ENCODE measurements at regions not wholly inside any gene's neighbourhood (a gene's known extent, or its start where the extent isn't known, plus 50 kb on each side); places are given as distances from the start of the nearest gene placed in this dataset.
A peak's percentile ranks its signal among the peaks of the same experiment; 100 is the strongest.
"Not testable (repeated sequence)": the region's sequence is repeated elsewhere in the genome, so short reads cannot be mapped to it uniquely, and the experiment has no call there.

DNA sequence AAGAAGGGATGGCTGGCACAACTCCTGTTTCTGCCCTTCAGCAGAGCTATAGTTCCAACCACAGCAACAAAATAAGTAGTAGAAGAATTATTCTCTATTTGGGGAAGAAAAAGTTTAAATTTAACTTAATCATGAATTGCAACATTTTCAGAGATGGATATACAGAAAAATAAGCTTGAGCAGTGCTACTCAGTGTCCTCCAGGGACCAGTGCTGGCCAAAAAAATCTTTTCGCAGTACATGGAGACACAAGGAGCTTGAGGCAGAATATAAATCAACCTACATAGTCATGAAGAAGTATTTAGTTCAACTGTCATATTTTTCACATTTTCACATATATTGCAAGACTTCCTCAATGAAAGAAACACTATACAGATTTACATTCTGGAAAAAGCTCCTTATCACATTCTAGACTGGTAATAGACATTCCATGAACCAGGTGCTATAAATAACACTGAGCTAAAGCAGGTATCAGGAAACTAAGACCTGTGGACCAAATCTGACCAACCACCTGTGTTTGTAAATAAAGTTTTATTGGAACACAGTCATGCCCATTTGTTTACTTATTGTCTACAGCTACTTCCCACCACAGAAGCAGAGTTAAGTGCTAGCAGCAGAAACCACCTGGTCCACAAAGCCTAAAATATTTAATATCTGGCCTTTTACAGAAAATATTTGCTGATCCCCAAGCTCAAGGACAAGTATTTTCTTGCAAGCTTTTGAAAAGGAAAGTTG lies 101.9 kb downstream of the RGS21 start:
- no peak for DNase-seq

DNA sequence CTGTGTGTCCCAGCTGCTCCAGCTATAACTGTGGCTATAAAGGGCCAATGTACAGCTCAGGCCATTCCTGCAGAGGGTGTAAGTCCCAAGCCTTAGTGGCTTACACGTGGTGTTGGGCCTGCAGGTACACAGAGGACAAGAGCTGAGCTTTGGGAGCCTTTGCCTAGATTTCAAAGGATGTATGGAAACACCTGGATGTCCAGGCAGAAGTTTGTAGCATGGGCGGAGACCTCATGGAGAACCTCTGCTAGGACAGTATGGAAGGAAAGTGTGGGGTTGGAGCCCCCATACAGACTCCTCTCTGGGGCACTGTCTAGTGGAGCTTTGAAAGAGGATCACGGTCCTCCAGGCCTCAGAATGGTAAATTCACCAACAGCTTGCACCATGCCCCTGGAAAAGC lies 113.9 kb downstream of the RGS21 start:
- no peak for DNase-seq

DNA sequence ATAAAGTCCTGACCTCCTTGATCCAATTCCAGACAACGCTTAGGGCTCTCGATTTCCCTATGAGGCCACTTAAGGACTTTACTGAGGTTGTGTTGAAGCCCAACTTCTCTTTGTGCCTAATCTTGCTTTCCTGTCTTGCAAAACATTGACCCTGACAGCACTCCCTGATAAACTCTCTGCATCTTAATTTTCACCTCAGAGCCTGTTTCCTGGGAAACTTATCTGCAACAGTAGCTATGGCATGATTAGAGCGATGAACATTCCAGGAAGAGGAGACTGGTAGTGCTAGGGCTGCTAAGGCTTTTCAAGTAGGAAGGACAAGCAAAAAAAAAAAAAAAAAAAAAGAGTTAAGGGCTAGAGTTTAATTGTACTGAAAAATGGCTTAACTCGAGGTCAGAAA lies 118.9 kb downstream of the RGS21 start:
- no peak for DNase-seq

DNA sequence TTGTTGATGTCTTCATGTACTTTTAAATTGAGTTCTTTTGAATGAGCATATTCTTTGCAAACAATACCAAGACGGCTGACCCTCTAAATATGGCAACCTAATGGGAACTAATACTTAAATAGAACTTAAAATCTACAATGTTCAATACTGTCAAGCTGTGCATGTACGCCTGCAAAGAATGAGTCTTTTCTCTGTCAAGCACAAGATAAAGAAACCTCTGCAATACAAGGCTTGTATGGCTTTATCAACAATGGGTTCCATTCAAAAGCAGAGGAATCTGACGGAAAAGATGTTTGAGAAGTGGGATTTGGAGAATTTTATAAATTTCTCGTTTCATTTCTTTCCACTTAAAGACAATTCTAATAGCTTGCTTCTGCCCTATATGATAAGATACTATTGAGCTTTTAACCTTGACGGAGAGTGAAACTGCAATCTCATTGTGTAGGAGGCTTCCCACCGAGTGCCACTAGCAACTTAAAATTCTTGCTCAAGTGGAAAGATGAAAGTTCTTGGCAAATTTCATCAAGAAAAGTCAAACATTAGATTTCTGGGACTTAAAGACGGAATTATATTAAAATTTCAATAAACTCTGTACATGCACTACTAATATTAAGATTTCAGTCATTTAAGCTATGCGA lies 119.8 kb downstream of the RGS21 start:
- no peak for DNase-seq

GRCh38 chr1:192438737-192439136 lies 121.9 kb downstream of the RGS21 start:
- no peak for DNase-seq

DNA sequence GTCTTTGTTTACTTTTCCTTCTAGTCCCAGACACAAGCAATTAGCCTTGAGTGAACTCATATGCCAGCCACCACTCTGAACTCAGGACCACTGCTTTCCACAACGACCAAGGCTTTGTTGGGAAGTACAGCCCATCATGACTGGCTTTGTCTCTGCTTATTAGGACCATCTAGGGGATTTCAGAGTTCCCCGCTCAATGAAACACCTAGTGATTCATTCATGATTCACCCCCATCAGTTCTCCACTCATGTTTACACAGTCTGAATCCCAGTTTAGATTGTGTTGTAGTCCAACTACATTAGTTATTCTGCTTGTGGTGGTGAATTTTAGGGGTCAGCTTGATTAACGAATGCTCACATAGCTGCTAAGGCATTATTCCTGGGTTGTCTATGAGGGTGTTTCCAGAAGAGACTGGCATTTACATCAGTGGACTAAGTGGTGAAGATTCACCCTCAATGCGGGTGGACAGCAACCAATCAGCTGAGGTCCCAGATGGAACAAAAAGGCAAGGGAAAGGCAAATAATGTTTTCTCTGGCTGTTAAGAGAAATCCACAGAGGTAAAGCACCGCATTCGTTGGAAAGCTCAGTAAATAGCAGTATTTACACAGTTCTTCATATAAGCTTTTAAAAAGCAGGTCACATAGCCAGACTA lies 122.7 kb downstream of the RGS21 start:
- no peak for DNase-seq

GRCh38 chr1:192441492-192441891 lies 124.7 kb downstream of the RGS21 start:
- no peak for DNase-seq

- DNase-seq = no peak
Observed at GRCh38 chr1:192442736-192443135, 125.9 kb downstream of the RGS21 start.

GRCh38 chr1:192443616-192444015 lies 126.8 kb downstream of the RGS21 start:
- no peak for DNase-seq

DNA sequence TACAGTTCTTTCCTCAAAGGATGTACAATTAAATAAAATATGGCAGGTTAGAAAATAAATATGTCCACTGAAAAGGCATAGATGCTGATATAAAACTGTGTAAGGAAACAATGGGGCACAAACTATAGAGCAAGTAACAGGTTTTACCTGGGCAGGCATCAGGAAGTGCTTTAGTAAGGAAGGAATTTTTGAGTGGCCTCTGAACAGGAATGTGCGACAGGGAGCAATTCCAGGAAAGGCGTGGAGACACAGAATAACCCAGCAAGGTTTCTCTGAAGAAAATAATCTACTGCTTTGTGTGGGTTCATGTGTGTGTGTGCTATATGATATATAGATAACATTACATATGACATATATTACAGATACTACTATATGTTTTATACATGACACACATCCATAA lies 128.4 kb downstream of the RGS21 start:
- no peak for DNase-seq

GRCh38 chr1:192445839-192446489 lies 129.2 kb downstream of the RGS21 start:
- DNase-seq = peak; percentile 49

- no peak for DNase-seq
Observed at GRCh38 chr1:192448026-192448578, 127.5 kb upstream of the RGS1 start.

DNA sequence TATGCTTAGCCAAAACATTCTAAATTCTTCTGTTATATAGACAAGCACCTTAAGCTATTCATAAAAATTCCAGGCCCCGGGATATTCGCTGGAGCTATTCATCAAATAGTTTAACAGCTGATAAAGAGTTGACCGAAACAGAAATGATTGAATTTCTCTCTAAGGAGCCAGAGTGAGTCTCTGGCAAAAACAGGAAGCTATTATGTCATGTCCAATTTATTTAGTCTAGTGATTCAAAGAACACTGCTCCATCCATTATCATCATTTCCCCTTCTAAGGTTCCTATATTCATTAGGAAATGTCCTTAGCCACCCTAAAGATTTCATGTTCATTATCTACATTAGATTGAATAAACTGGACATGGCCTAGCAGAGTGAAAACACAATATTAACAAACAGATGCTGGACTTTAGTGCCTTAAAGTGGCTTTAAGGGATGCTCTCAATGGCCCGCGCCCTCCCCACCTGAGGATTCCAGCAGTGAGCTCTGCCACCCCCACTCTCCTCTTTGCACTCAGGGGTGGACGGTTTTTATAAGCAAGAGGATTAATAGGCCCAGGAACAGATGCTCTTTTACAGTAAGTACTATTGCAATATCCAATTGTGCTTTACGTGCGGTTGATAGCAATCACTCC lies 122.1 kb upstream of the RGS1 start:
- DNase-seq = no peak

DNA sequence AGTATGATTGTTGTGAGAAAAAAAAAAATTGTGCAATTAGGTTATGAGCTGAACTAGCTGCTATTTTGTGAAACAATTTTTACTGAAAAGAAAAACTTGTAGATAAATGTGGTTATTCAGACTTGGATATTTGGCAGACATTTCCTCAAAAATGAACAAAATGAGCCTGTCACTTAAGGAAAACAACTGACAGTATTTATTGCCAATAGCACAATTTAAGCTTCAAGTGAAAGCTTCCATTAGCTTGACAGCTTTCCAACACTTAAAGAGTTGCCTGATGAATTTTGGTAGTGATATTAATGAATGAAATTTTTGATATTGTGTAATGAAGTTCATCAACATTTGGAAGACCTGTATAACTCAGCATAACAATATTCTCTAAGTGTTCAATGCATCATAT lies 116.1 kb upstream of the RGS1 start:
- no peak for DNase-seq

- no peak for DNase-seq
Observed at GRCh38 chr1:192461684-192462083, 113.9 kb upstream of the RGS1 start.

DNA sequence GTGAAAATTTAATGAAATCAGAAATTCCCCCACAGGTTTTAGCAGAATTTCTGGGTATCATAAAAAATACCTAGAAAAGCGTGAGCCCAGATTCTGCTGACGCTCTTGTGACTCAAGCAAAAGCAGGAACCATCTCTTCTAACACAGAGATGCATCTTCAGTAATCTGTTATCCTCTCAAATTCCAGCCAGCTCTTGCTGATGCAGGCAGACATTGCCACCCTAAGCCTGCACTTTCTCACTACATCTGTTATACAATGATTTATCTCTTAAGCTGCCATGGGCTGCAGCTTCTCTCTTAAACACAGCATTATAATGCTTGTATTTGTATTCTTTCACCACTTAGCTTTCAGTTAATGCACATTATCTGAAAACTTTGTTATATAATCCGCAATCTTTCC lies 113.0 kb upstream of the RGS1 start:
- DNase-seq = no peak

GRCh38 chr1:192463661-192464060 lies 111.9 kb upstream of the RGS1 start:
- DNase-seq = no peak

DNA sequence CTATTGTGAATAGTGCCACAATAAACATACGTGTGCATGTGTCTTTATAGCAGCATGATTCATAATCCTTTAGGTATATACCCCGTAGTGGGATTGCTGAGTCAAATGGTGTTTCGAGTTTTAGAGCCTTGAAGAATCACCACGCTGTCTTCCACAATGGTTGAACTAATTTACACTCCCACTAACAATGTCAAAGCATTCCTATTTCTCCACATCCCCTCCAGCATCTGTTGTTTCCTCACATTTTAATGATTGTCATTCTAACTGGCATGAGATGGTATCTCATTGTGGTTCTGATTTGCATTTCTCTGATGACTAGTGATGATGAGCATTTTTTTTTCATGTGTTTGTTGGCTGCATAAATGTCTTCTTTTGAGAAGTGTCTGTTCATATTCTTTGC lies 110.4 kb upstream of the RGS1 start:
- not testable (repeated sequence) for DNase-seq

DNA sequence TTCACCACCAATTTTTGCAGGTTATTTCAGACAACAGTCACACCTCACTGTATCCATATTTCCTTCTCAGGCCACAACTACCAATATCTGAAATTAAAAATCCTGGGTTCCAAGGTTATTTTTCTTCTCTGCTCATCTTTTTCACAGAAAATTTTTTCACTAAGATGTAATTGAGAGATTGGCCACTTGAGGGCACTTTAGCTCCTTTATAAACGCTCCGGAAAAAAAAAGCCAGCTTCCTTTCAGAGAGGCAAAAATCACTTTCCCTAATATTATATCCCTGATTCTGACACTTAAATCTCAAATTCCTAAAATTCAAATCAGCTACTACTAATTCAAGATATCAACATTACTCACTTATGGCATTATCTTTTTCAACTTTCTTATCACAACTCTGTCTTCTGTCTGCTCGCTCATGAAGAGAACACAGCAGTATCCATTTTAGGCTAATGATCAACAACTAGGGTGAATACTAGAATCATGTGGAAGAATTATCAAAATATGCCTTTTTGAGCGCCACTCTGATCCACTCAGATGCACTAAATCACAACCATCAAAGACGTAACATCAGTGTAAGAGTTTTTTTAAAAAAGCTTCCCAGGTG lies 101.4 kb upstream of the RGS1 start:
- no peak for DNase-seq

DNA sequence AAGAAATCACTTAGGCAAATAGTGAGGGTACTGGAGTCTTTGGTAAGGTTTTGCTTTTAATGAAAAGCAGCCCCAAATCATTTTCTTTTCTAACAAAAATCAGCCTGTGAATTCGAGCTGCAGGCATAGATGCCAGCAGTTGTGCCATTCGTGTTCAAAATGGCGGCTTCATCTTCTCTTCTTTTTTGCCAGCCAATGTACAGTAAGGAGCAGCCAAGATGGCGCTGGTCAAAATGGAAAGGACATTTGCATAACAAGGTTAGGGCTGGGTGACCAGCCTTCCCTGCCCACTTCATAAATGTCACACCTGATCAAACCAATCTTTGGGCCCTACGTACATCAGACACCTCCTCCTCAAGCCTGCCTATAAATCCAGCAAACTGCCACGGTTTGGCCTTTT lies 100.2 kb upstream of the RGS1 start:
- DNase-seq = no peak

GRCh38 chr1:192475970-192476369 lies 99.6 kb upstream of the RGS1 start:
- no peak for DNase-seq

GRCh38 chr1:192476802-192477298 lies 98.7 kb upstream of the RGS1 start:
- peak; percentile 34 for DNase-seq

Data from left hindlimb (tissue), 1 donor.